ENCODE measurements at regions not wholly inside any gene's neighbourhood (a gene's known extent, or its start where the extent isn't known, plus 50 kb on each side); places are given as distances from the start of the nearest gene placed in this dataset.
A peak's percentile ranks its signal among the peaks of the same experiment; 100 is the strongest.

- TF ChIP-seq, protein P1, sequence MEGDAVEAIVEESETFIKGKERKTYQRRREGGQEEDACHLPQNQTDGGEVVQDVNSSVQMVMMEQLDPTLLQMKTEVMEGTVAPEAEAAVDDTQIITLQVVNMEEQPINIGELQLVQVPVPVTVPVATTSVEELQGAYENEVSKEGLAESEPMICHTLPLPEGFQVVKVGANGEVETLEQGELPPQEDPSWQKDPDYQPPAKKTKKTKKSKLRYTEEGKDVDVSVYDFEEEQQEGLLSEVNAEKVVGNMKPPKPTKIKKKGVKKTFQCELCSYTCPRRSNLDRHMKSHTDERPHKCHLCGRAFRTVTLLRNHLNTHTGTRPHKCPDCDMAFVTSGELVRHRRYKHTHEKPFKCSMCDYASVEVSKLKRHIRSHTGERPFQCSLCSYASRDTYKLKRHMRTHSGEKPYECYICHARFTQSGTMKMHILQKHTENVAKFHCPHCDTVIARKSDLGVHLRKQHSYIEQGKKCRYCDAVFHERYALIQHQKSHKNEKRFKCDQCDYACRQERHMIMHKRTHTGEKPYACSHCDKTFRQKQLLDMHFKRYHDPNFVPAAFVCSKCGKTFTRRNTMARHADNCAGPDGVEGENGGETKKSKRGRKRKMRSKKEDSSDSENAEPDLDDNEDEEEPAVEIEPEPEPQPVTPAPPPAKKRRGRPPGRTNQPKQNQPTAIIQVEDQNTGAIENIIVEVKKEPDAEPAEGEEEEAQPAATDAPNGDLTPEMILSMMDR (IDR thresholded peaks at IDR 0.05; ENCODE audit: insufficient read depth, low read length) = no peak
- no peak for TF ChIP-seq POLR2AphosphoS5 (IDR thresholded peaks at IDR 0.05; ENCODE audit: low read depth)
- DNase-seq (ENCODE audit: low read depth in 1 of 2, low spot score in 1 of 2) = peak in 1 of 2 experiments; percentile 11
- H3K27me3 ChIP-seq (ENCODE audit: insufficient read depth, poor library complexity, severe bottlenecking) = no peaks in the 10 kb centered on the region
- no peak overlapping the region for H3K4me3 ChIP-seq (replicated peaks; ENCODE audit: insufficient read depth, low read length)
- H3K27ac ChIP-seq (replicated peaks) = no peak overlapping the region
Observed at GRCh38 chr1:221272940-221273339, 393.7 kb downstream of the HLX start.

DNA sequence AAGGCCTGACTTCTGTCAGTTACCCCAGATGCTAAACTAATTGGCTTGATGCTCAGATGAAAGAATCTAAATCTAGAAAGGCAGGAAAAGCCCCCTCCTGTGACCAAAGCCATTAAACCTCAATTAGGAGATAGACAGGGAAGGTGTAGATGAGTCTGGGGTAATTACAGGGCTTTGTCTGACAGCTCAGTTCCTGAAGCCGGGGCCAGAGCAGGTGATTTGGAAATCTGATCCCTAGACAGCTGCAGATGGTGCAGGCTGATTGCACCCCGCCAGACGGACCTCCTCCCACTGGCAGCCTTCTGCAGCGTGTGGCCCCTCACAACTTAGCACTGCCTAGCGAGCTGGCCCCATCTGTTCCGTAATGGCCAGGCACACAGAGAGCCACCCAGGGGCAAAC is 395.1 kb downstream of the HLX start:
- DNase-seq (ENCODE audit: low read depth in 1 of 2, low spot score in 1 of 2) = no peak
- TF ChIP-seq POLR2AphosphoS5 (IDR thresholded peaks at IDR 0.05; ENCODE audit: low read depth) = no peak
- TF ChIP-seq, protein P1 (IDR thresholded peaks at IDR 0.05; ENCODE audit: insufficient read depth, low read length) = no peak
- Histone ChIP-seq H3K27me3 (ENCODE audit: insufficient read depth, poor library complexity, severe bottlenecking) (no peaks in the 10 kb centered on the region), H3K4me3 (replicated peaks; ENCODE audit: insufficient read depth, low read length) (no peak overlapping the region), H3K27ac (replicated peaks) (no peak overlapping the region)

- Histone ChIP-seq H3K27me3 (ENCODE audit: insufficient read depth, poor library complexity, severe bottlenecking) (no peaks in the 10 kb centered on the region), H3K4me3 (replicated peaks; ENCODE audit: insufficient read depth, low read length) (no peak overlapping the region), H3K27ac (replicated peaks) (no peak overlapping the region)
- TF ChIP-seq SPI1 (IDR thresholded peaks at IDR 0.05; ENCODE audit: borderline replicate concordance, low read depth) (no peak), POLR2AphosphoS5 (IDR thresholded peaks at IDR 0.05; ENCODE audit: low read depth) (no peak)
- TF ChIP-seq, protein P1 (IDR thresholded peaks at IDR 0.05; ENCODE audit: insufficient read depth, low read length) = no peak
- no peak for DNase-seq (ENCODE audit: low read depth in 1 of 2, low spot score in 1 of 2)
Observed at GRCh38 chr1:221276896-221277409, 397.7 kb downstream of the HLX start.

DNA sequence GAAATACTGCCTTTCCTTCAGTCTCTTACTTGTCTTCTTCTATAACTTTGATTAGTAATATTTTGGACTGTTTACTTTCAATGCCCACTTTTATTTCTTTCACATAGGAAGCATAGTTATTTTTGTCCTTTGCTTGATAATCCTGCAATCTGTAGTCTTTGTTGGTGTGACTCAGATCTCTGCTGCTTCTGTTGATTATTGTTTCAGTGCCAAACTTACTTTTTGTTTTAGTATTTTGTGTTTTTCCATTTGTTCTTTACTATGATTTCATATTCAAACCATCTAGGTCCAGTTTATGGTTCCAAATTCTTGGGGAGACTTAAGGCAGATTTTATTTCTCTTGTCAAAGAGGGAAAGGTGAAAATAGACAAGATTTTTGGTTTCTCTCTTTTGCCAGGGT is 399.9 kb downstream of the HLX start:
- Histone ChIP-seq H3K27ac (replicated peaks) (no peak overlapping the region), H3K4me3 (replicated peaks; ENCODE audit: insufficient read depth, low read length) (no peak overlapping the region), H3K27me3 (ENCODE audit: insufficient read depth, poor library complexity, severe bottlenecking) (no peaks in the 10 kb centered on the region)
- TF ChIP-seq REST (IDR thresholded peaks at IDR 0.05; ENCODE audit: insufficient replicate concordance, low read depth) (no peak), SPI1 (IDR thresholded peaks at IDR 0.05; ENCODE audit: borderline replicate concordance, low read depth) (no peak), POLR2AphosphoS5 (IDR thresholded peaks at IDR 0.05; ENCODE audit: low read depth) (no peak), GABPA (IDR thresholded peaks at IDR 0.05; ENCODE audit: low read depth) (no peak)
- TF ChIP-seq, protein P1 (IDR thresholded peaks at IDR 0.05; ENCODE audit: insufficient read depth, low read length) = no peak
- no peak for DNase-seq (ENCODE audit: low read depth in 1 of 2, low spot score in 1 of 2)

DNA sequence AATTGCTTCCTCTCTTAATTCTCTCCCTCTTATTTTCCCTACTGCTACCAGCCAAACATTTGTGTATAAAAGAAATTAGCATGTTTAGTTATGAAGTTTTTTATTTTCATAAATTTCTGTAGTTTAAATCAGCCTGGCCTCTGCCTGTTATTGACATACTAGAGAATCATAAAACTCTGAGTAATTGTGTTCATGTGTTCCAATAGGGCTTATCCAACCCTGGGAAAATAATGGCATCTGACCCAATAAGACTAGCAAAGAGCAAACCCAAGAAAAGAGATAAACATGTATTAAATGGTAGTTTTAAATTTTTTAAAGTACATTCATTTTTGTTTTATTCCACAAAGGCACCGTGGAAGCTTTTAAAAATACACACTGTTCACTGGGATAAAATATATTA is 404.3 kb downstream of the HLX start:
- no peak for DNase-seq (ENCODE audit: low read depth in 1 of 2, low spot score in 1 of 2)
- Histone ChIP-seq H3K4me3 (replicated peaks; ENCODE audit: insufficient read depth, low read length) (no peak overlapping the region), H3K27me3 (ENCODE audit: insufficient read depth, poor library complexity, severe bottlenecking) (no peaks in the 10 kb centered on the region), H3K27ac (replicated peaks) (no peak overlapping the region)
- TF ChIP-seq, protein P1 (IDR thresholded peaks at IDR 0.05; ENCODE audit: insufficient read depth, low read length) = no peak
- TF ChIP-seq GABPA (IDR thresholded peaks at IDR 0.05; ENCODE audit: low read depth) (no peak), POLR2AphosphoS5 (IDR thresholded peaks at IDR 0.05; ENCODE audit: low read depth) (no peak), SPI1 (IDR thresholded peaks at IDR 0.05; ENCODE audit: borderline replicate concordance, low read depth) (no peak), REST (IDR thresholded peaks at IDR 0.05; ENCODE audit: insufficient replicate concordance, low read depth) (no peak)
